Gastrocnemius medialis (tissue), 4 donors: ENCODE measurements at regions not wholly inside any gene's neighbourhood (a gene's known extent, or its start where the extent isn't known, plus 50 kb on each side); places are given as distances from the start of the nearest gene placed in this dataset.
"Not testable (repeated sequence)": the region's sequence is repeated elsewhere in the genome, so short reads cannot be mapped to it uniquely, and the experiment has no call there.

Experiments
- POLR2A ChIP-seq, 2 donors: fragments of 450-650 bp; IDR thresholded peaks; one replicate each; pipeline ENCODE4 v1.6.1; 2017; ENCODE audit warnings: antibody characterized with exemption in 2 of 2, mild to moderate bottlenecking in 2 of 2, moderate library complexity in 2 of 2
- TF ChIP-seq, protein P1 (sequence below), 5 experiments: fragments of 450-650 bp in 3 of 5; fragments of 200-600 bp in 2 of 5; sonication (generic) in 2 of 5; IDR thresholded peaks in 4 of 5; conservative IDR thresholded peaks in 1 of 5; 1 replicate in 4 of 5; 2 replicates in 1 of 5; pipeline ENCODE4 v1.5.1; 2016 to 2019; ENCODE audit warnings: antibody characterized with exemption in 5 of 5, mild to moderate bottlenecking in 3 of 5, moderate library complexity in 3 of 5

DNA sequence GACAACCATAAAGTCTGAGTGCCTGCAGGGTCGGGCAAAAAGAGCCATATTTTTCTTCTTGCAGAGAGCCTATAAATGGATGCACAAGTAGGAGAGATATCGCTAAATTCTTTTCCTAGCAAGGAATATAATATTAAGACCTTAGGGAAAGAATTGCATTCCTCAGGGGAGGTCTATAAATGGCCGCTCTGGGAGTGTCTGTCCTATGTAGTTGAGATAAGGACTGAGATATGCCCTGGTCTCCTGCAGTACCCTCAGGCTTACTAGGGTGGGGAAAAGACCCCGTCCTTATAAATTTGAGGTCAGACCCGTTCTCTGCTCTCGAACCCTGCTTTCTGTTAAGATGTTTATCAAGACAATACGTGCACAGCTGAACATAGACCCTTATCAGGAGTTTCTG, 250.9 kb downstream of the ANKRD50 start:
- TF ChIP-seq, protein P1, sequence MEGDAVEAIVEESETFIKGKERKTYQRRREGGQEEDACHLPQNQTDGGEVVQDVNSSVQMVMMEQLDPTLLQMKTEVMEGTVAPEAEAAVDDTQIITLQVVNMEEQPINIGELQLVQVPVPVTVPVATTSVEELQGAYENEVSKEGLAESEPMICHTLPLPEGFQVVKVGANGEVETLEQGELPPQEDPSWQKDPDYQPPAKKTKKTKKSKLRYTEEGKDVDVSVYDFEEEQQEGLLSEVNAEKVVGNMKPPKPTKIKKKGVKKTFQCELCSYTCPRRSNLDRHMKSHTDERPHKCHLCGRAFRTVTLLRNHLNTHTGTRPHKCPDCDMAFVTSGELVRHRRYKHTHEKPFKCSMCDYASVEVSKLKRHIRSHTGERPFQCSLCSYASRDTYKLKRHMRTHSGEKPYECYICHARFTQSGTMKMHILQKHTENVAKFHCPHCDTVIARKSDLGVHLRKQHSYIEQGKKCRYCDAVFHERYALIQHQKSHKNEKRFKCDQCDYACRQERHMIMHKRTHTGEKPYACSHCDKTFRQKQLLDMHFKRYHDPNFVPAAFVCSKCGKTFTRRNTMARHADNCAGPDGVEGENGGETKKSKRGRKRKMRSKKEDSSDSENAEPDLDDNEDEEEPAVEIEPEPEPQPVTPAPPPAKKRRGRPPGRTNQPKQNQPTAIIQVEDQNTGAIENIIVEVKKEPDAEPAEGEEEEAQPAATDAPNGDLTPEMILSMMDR (IDR thresholded peaks at IDR 0.05 in 4 of 5, conservative IDR thresholded peaks at IDR 0.05 in 1 of 5): not testable (repeated sequence)
- TF ChIP-seq POLR2A (IDR thresholded peaks at IDR 0.05): not testable (repeated sequence)
